Psoas muscle (tissue), 7 donors: ENCODE measurements at regions not wholly inside any gene's neighbourhood (a gene's known extent, or its start where the extent isn't known, plus 50 kb on each side); places are given as distances from the start of the nearest gene placed in this dataset.

ENCODE experiments used
- ATAC-seq, 4 donors: fragments of 200-7000 bp; cut with Tn5 transposase; one replicate each; pipeline ENCODE4 v1.9.1; 2020; ENCODE audit warnings: moderate library complexity in 3 of 4, mild to moderate bottlenecking in 2 of 4
- DNase-seq, 2 donors: peaks; one replicate each; pipeline ENCODE4 v3.0.0-alpha.2; 2020
- H3K27ac ChIP-seq: fragments of 200-600 bp; one replicate; pipeline ENCODE4 v1.8.0; 2022
- H3K27me3 ChIP-seq, 3 donors: fragments of 200-600 bp in 1 of 3; one replicate each; pipeline versions ENCODE4 v1.6.1 to v1.8.0; 2013 to 2022; ENCODE audit warnings: low read length in 2 of 3, mild to moderate bottlenecking in 2 of 3, moderate library complexity in 1 of 3; ENCODE audit not compliant: insufficient read depth in 3 of 3
- H3K36me3 ChIP-seq, 2 donors: fragments of 200-600 bp in 1 of 2; one replicate each; pipeline versions ENCODE4 v1.6.1 to v1.8.0; 2013 to 2022; ENCODE audit warnings: low read depth in 1 of 2, mild to moderate bottlenecking in 1 of 2, moderate library complexity in 1 of 2; ENCODE audit not compliant: insufficient read depth in 1 of 2
- H3K4me1 ChIP-seq: fragments of 200-600 bp; one replicate; pipeline ENCODE4 v1.8.0; 2022
- H3K4me3 ChIP-seq: fragments of 200-600 bp; one replicate; pipeline ENCODE4 v1.8.0; 2022; ENCODE audit warnings: mild to moderate bottlenecking
- H3K9me3 ChIP-seq: fragments of 200-600 bp; one replicate; pipeline ENCODE4 v1.8.0; 2022
- CTCF ChIP-seq: fragments of 200-600 bp; IDR thresholded peaks from one replicate; pipeline ENCODE4 v1.8.0; 2022; ENCODE audit warnings: antibody characterized with exemption
- WGBS, 3 donors: extraction: QIAGEN DNeasy Blood & Tissue Kit; methylation state at CpG; one replicate each; pipeline versions ENCODE4 v1.1.6 to v1.1.7; 2013; 5-methylcytosine and 5-hydroxymethylcytosine counted together
- intact Hi-C, 2 donors: fragments of 100-400 bp; cut with DNase I; formaldehyde crosslinking; loops; one replicate each; pipeline versions ENCODE4 v1.11.0 to v1.14.2; 2022
- donor health status: healthy with polysubstance abuse.
- donor health status: DM: no; HTN: no; CAD: no; lungs with moderate emphysema.
- donor health status: Bipolar disorder and iron deficiency.
- donor health status: healthy.
- donor health status: DM: yes; HTN: yes; CAD: no.
- donor health status: DM: no; HTN: no; CAD: no.
- donor health status: DM: yes; HTN: yes; CAD: no.

GRCh38 chr16:6297666-6298410 lies 1034.8 kb upstream of the RBFOX1 start:
- no peak for TF ChIP-seq CTCF
- no peak for ATAC-seq
- 68 to 71% (median 68%) methylated on average over 8 of the region's 8 CpGs for WGBS, 3 donors

GRCh38 chr16:6286176-6286575 lies 1046.5 kb upstream of the RBFOX1 start:
- H3K4me3 ChIP-seq: no peak overlapping the region
- no peaks in the 10 kb centered on the region for H3K9me3 ChIP-seq
- no peaks in the 10 kb centered on the region for H3K4me1 ChIP-seq
- WGBS, 3 donors: 82 to 93% (median 87%) methylated on average over 2 of the region's 2 CpGs
- DNase-seq (no peak), ATAC-seq (no peak)
- H3K27me3 ChIP-seq: no peaks in the 10 kb centered on the region
- H3K36me3 ChIP-seq: no peaks in the 10 kb centered on the region
- H3K27ac ChIP-seq: no peak overlapping the region
- intact Hi-C loops: no loop called here
- TF ChIP-seq CTCF: no peak

More at GRCh38 chr16:6297666-6298410, 1034.8 kb upstream of the RBFOX1 start:
- DNase-seq: no peak
- Histone ChIP-seq H3K36me3 (no peaks in the 10 kb centered on the region), H3K4me3 (no peak overlapping the region), H3K27ac (no peak overlapping the region), H3K27me3 (no peaks in the 10 kb centered on the region), H3K4me1 (no peaks in the 10 kb centered on the region), H3K9me3 (no peaks in the 10 kb centered on the region)
- intact Hi-C loops: no loop called here

DNA sequence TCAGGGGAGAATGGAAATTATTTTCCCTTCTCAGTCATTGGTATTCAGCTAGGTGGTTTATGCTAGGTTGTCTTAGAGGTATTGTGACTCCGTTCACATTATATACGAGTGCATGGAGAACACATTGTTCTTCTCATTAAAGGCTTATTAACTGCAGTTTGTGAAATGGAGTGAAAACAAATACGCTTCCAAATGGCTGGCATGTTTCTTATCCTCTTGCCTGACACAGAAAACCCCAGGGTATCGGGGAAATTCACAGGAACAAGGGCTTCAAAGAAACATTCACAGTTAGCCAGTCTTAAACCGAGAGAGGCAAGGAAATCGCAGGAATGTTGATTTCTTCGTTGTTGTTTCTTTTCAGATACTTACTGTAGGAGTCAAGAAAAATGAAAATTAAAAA lies 1047.9 kb upstream of the RBFOX1 start:
- TF ChIP-seq CTCF: no peak
- Histone ChIP-seq H3K4me1 (no peaks in the 10 kb centered on the region), H3K36me3 (no peaks in the 10 kb centered on the region), H3K9me3 (no peaks in the 10 kb centered on the region), H3K4me3 (no peak overlapping the region), H3K27me3 (no peaks in the 10 kb centered on the region), H3K27ac (no peak overlapping the region)
- 28 to 36% (median 32%) methylated on average over 7 of the region's 7 CpGs for WGBS, 3 donors
- DNase-seq: no peak
- intact Hi-C loops: no loop called here
- ATAC-seq: no peak

- Histone ChIP-seq H3K27ac (no peak overlapping the region), H3K4me3 (no peak overlapping the region), H3K27me3 (no peaks in the 10 kb centered on the region), H3K9me3 (no peaks in the 10 kb centered on the region), H3K36me3 (no peaks in the 10 kb centered on the region), H3K4me1 (no peaks in the 10 kb centered on the region)
- DNase-seq: no peak
- WGBS, 3 donors: 92 to 94% (median 92%) methylated on average over 1 of the region's 1 CpG
- no peak for ATAC-seq
- TF ChIP-seq CTCF: no peak
- intact Hi-C loops: no loop called here
These were observed 1050.7 kb upstream of the RBFOX1 start for GRCh38 chr16:6281994-6282393.

DNA sequence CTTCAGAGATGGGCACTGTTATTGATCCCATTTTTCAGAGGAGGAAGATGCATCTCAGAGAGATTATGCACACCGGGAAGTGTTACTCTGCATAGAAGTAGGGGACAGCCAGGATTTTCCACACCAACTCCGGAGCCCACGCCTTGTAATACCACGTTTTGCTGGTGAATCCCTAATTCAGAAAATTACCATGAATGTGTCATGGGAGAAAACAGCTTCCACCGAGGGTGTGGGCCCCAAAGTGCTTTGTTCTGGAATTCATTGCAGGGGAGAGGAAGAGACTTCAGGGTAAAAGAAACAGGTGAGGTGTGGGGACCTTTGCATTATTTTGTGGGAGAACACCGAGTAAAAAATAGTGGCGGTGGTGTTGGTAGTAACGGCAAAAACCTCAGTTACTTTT lies 1051.4 kb upstream of the RBFOX1 start:
- ATAC-seq: no peak
- no peak overlapping the region for H3K27ac ChIP-seq
- WGBS, 3 donors: 74 to 80% (median 78%) methylated on average over 8 of the region's 8 CpGs
- H3K36me3 ChIP-seq: no peaks in the 10 kb centered on the region
- no peak overlapping the region for H3K4me3 ChIP-seq
- intact Hi-C loops: no loop called here
- DNase-seq: no peak
- no peaks in the 10 kb centered on the region for H3K27me3 ChIP-seq
- H3K9me3 ChIP-seq: no peaks in the 10 kb centered on the region
- TF ChIP-seq CTCF: no peak
- no peaks in the 10 kb centered on the region for H3K4me1 ChIP-seq
